Glomerular endothelial cell (primary cell): ENCODE measurements at regions not wholly inside any gene's neighbourhood (a gene's known extent, or its start where the extent isn't known, plus 50 kb on each side); places are given as distances from the start of the nearest gene placed in this dataset.

Source experiments
- DNase-seq: peaks from one replicate; pipeline ENCODE4 v3.0.0-alpha.2; 2011; ENCODE audit warnings: low read depth, low spot score; ENCODE audit errors: extremely low read depth

- DNase-seq, result no peak
Measured at GRCh38 chr3:34360713-34361112, 562.3 kb downstream of the PDCD6IP start.

GRCh38 chr3:34361921-34362320 lies 563.5 kb downstream of the PDCD6IP start:
- DNase-seq, result no peak

- DNase-seq, result no peak
Measured at GRCh38 chr3:34362910-34363309, 564.5 kb downstream of the PDCD6IP start.

GRCh38 chr3:34363881-34364280 lies 565.5 kb downstream of the PDCD6IP start:
- no peak for DNase-seq

- DNase-seq, result no peak
Measured at GRCh38 chr3:34364335-34364734, 565.9 kb downstream of the PDCD6IP start.

- no peak for DNase-seq
Measured at GRCh38 chr3:34365231-34365630, 566.8 kb downstream of the PDCD6IP start.

GRCh38 chr3:34365771-34366170 lies 567.3 kb downstream of the PDCD6IP start:
- DNase-seq, result no peak

GRCh38 chr3:34367521-34367920 lies 569.1 kb downstream of the PDCD6IP start:
- DNase-seq, result no peak

GRCh38 chr3:34374521-34374920 lies 576.1 kb downstream of the PDCD6IP start:
- DNase-seq, result no peak

GRCh38 chr3:34376691-34377090 lies 578.3 kb downstream of the PDCD6IP start:
- DNase-seq, result no peak

GRCh38 chr3:34377961-34378360 lies 579.5 kb downstream of the PDCD6IP start:
- DNase-seq, result no peak

GRCh38 chr3:34381243-34381642 lies 582.8 kb downstream of the PDCD6IP start:
- DNase-seq, result no peak

- no peak for DNase-seq
Measured at GRCh38 chr3:34382859-34383258, 584.4 kb downstream of the PDCD6IP start.

- DNase-seq, result no peak
Measured at GRCh38 chr3:34386309-34386708, 587.9 kb downstream of the PDCD6IP start.

GRCh38 chr3:34387826-34388564 lies 589.6 kb downstream of the PDCD6IP start:
- no peak for DNase-seq

- no peak for DNase-seq
Measured at GRCh38 chr3:34388830-34389229, 590.4 kb downstream of the PDCD6IP start.

- no peak for DNase-seq
Measured at GRCh38 chr3:34394978-34395748, 596.7 kb downstream of the PDCD6IP start.

GRCh38 chr3:34396288-34396687 lies 597.9 kb downstream of the PDCD6IP start:
- no peak for DNase-seq

- no peak for DNase-seq
Measured at GRCh38 chr3:34396956-34397355, 598.5 kb downstream of the PDCD6IP start.

GRCh38 chr3:34399401-34399800 lies 601.0 kb downstream of the PDCD6IP start:
- DNase-seq, result no peak

GRCh38 chr3:34405159-34405558 lies 606.7 kb downstream of the PDCD6IP start:
- DNase-seq, result no peak

- no peak for DNase-seq
Measured at GRCh38 chr3:34407281-34407680, 608.9 kb downstream of the PDCD6IP start.
